ENCODE measurements at regions not wholly inside any gene's neighbourhood (a gene's known extent, or its start where the extent isn't known, plus 50 kb on each side); places are given as distances from the start of the nearest gene placed in this dataset.

- no peak for DNase-seq
- intact Hi-C loops (cut with DNase I): no loop called here
These were observed 142.2 kb downstream of the HS3ST1 start for GRCh38 chr4:11286533-11286932.

- intact Hi-C loops (cut with DNase I): no loop called here
These were observed 147.0 kb downstream of the HS3ST1 start for GRCh38 chr4:11281720-11282119.

GRCh38 chr4:11271263-11271662 is 157.4 kb downstream of the HS3ST1 start:
- intact Hi-C loops (cut with DNase I): no loop called here
- no peak for DNase-seq

More at GRCh38 chr4:11281720-11282119, 147.0 kb downstream of the HS3ST1 start:
- no peak for DNase-seq

GRCh38 chr4:11268149-11268548 is 160.5 kb downstream of the HS3ST1 start:
- intact Hi-C loops (cut with DNase I): no loop called here

GRCh38 chr4:11264841-11265240 is 163.9 kb downstream of the HS3ST1 start:
- intact Hi-C loops (cut with DNase I): no loop called here

More at GRCh38 chr4:11268149-11268548, 160.5 kb downstream of the HS3ST1 start:
- DNase-seq: no peak

GRCh38 chr4:11264346-11264745 is 164.3 kb downstream of the HS3ST1 start:
- no peak for DNase-seq
- intact Hi-C loops (cut with DNase I): no loop called here

More at GRCh38 chr4:11264841-11265240, 163.9 kb downstream of the HS3ST1 start:
- no peak for DNase-seq

- intact Hi-C loops (cut with DNase I): no loop called here
- DNase-seq: no peak
These were observed 165.5 kb downstream of the HS3ST1 start for GRCh38 chr4:11263208-11263607.

- intact Hi-C loops (cut with DNase I): no loop called here
- no peak for DNase-seq
These were observed 167.4 kb downstream of the HS3ST1 start for GRCh38 chr4:11261066-11261850.

GRCh38 chr4:11259837-11260236 is 168.9 kb downstream of the HS3ST1 start:
- intact Hi-C loops (cut with DNase I): no loop called here

GRCh38 chr4:11252149-11252548 is 176.5 kb downstream of the HS3ST1 start:
- no peak for DNase-seq
- intact Hi-C loops (cut with DNase I): no loop called here

More at GRCh38 chr4:11259837-11260236, 168.9 kb downstream of the HS3ST1 start:
- no peak for DNase-seq

- no peak for DNase-seq
- intact Hi-C loops (cut with DNase I): no loop called here
These were observed 178.2 kb downstream of the HS3ST1 start for GRCh38 chr4:11250510-11250909.

- DNase-seq: no peak
- intact Hi-C loops (cut with DNase I): no loop called here
These were observed 196.7 kb downstream of the HS3ST1 start for GRCh38 chr4:11232015-11232414.

- DNase-seq: no peak
- intact Hi-C loops (cut with DNase I): no loop called here
These were observed 197.8 kb downstream of the HS3ST1 start for GRCh38 chr4:11230866-11231265.

GRCh38 chr4:11228530-11228929 is 200.2 kb downstream of the HS3ST1 start:
- intact Hi-C loops (cut with DNase I): no loop called here
- DNase-seq: no peak

GRCh38 chr4:11223311-11223710 is 205.4 kb downstream of the HS3ST1 start:
- intact Hi-C loops (cut with DNase I): no loop called here
- DNase-seq: no peak

- DNase-seq: no peak
- intact Hi-C loops (cut with DNase I): no loop called here
These were observed 210.0 kb downstream of the HS3ST1 start for GRCh38 chr4:11218692-11219091.

GRCh38 chr4:11216520-11216919 is 212.2 kb downstream of the HS3ST1 start:
- intact Hi-C loops (cut with DNase I): no loop called here

GRCh38 chr4:11214281-11214680 is 214.4 kb downstream of the HS3ST1 start:
- DNase-seq: no peak
- intact Hi-C loops (cut with DNase I): no loop called here

More at GRCh38 chr4:11216520-11216919, 212.2 kb downstream of the HS3ST1 start:
- no peak for DNase-seq

GRCh38 chr4:11209826-11210225 is 218.9 kb downstream of the HS3ST1 start:
- intact Hi-C loops (cut with DNase I): no loop called here
- DNase-seq: peak in 2 of 42 donors; percentile 3 to 20

- DNase-seq: no peak
- intact Hi-C loops (cut with DNase I): no loop called here
These were observed 227.4 kb downstream of the HS3ST1 start for GRCh38 chr4:11201256-11201655.
